HG03558 (cell line): ENCODE measurements at regions not wholly inside any gene's neighbourhood (a gene's known extent, or its start where the extent isn't known, plus 50 kb on each side); places are given as distances from the start of the nearest gene placed in this dataset.
"Not testable (repeated sequence)": the region's sequence is repeated elsewhere in the genome, so short reads cannot be mapped to it uniquely, and the experiment has no call there.

Source experiments
- ATAC-seq: cut with Tn5 transposase; IDR thresholded peaks from one replicate; pipeline ENCODE4 v1.9.1; 2021; ENCODE audit warnings: moderate number of reproducible peaks; ENCODE audit not compliant: unreplicated experiment; ENCODE audit errors: extremely low read depth

DNA sequence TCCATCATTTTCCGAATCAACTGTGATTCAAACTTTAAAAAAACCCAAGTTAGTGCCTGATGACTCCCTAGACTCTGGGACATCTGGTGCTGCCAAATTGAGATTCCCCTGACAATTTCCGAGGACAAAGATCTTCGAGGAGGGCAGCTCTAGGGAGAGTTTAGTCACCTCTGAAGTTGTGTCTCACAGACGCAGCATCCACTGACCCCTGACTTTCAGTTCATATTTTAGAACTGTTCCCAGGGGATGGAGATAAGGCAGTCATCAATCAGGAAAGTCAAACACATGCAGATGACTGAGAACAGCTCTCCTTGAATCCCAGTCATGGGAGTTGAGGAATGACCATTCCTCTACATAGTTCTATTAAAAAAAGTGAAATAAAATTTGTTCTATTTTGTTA lies 643.9 kb downstream of the TRIML1 start:
- no peak for ATAC-seq

DNA sequence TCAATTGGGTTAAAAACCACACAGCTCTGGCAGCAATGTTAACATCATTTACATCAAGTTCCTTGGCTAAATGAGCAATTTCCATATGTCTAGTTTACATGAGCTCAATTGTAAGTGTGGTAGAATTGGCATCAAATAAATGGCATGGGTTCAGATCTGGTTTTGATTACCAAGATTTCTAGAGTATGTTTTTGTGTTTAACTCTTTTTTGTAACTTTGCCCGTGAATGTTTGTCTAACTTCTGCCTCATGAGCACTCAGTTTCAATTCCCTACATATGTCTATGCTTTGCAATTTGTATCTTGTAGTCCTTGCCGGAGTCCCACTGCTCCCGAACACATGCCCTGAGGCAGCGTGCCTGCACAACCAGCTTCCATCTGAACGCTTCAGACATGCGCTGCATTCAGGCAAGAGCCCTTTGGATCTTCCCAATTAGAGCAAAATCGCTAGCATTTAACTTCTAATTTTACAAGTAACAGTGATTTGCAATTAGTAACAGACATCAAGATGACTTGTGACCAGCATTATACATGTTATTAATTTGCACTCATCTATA lies 644.4 kb downstream of the TRIML1 start:
- no peak for ATAC-seq

DNA sequence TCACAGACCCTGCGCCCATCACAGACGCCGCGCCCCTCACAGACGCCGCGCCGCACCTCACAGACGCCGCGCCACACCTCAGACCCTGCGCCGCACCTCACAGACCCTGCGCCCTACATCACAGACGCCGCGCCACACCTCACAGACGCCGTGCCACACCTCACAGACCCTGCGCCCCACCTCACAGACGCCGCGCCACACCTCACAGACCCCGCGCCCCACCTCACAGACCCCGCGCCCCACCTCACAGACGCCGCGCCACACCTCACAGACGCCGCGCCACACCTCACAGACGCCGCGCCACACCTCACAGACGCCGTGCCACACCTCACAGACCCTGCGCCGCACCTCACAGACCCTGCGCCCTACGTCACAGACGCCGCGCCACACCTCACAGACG lies 657.4 kb downstream of the TRIML1 start:
- not testable (repeated sequence) for ATAC-seq

DNA sequence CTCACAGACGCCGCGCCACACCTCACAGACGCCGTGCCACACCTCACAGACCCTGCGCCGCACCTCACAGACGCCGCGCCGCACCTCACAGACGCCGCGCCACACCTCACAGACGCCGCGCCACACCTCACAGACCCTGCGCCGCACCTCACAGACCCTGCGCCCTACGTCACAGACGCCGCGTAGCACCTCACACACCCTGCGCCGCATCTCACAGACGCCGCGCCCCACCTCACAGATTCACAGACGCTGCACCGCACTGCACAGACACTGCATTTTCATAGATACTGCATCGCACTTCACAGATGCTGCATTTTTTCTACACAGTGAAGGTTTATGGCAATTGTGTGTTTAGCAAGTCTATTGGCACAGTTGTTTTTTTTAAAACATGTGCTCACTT lies 657.8 kb downstream of the TRIML1 start:
- not testable (repeated sequence) for ATAC-seq

DNA sequence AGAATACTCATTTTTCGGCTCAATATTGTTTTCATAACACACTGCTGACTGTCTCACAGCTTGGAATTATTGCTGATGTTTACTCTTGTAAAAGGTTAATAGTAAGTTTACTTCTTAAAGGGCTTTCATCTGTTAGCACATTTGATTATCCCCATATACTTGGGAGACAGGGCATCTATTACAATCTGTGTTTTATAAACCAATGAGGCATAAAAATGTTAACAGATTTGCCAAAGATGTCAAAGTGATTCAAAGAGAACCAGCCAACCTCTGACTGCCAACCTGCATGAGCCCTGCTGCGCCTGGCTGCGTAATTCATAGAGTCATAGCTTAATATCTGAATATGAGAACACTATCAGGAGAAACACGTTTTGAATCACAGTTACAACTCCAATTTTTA lies 665.6 kb downstream of the TRIML1 start:
- ATAC-seq = no peak

DNA sequence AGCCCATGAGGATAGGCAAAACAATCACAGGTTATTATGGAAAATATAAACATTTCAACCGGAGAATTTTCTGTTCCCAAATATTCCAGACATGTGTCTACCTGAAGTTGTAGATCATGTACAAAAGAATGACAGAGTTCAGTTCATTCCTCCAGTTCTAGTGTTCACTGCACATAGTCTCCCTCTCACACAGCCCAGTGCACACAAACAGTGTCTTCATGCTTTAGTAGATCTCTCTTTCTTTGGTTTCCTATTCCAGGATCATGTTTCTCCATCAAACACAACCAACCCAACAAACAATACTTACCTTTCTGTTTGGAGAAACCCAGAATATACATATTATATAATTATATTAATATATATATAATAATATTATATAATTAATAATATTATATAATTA lies 671.9 kb downstream of the TRIML1 start:
- no peak for ATAC-seq

DNA sequence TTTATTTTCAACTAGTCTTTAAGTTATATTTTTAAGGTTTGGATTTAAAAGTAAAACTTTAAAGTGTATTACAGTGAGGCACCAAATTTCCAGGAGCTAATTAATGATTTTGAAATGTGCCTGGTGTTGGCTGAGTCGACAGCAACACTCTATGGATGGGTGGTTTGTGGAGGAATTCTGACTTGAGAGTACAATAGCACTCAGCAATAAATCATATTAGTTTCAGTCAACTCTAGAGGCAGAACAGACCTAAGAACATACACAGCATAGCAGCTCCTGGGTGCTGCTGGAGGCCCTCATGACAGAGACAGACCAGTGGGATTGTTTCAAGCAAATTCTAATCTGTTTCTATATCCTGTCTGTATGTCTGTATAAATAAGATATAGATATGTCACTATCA lies 673.4 kb downstream of the TRIML1 start:
- no peak for ATAC-seq

DNA sequence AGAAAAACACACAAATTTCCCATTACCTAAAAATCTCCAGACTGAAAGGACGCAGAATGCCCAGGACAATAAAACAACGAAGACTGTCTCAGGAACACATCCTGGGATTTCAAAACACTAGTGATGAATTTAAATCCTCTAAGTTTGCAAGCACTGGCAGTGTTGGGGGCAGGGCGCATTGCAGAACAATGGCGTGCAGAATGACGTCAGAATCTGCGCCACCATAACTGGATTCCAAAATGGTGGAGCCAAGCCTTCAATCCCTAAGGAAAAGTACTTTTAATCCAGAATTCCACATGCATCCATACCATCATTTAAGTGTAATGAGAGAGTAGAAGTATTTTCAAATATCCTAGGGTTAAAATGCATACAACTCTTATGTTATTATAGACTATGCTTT lies 679.1 kb downstream of the TRIML1 start:
- ATAC-seq = no peak

DNA sequence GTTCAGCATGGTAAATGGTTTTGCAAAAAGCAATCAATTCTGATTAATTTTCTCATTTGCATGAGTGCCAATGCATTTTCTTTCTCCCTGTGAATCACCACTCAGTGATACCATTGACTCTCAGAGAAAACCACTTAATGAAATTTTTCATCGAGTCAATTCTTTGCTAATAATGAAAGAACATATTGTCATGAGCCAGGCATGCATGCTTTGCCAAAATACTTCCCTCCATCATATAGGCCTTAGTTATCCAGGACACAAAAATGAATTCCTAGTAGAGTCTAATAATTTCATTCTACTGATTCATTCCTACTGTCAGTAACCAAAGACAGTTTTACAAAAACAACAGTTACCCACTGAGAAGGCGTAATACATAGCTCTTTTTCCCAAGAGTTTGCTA lies 680.0 kb downstream of the TRIML1 start:
- no peak for ATAC-seq

DNA sequence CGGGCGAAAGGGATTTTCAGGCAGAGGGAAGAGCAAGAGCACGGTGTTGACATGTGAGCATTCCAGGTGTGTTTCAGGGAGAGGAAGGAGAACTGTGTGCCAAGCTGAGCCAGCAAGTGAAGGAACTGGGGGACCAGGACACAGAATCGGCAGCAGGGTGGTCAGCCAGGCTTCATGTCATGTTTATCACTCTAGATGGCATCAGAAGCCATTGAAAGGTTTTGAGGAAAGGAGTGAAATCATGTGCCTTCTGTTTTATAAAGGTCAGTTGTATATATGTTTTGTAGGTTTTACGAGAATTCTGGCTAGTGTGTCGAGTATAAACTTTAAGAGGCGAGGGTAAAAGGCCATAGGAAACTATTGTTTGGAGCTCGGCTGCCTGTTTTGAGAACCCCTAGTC lies 682.3 kb downstream of the TRIML1 start:
- ATAC-seq = no peak

DNA sequence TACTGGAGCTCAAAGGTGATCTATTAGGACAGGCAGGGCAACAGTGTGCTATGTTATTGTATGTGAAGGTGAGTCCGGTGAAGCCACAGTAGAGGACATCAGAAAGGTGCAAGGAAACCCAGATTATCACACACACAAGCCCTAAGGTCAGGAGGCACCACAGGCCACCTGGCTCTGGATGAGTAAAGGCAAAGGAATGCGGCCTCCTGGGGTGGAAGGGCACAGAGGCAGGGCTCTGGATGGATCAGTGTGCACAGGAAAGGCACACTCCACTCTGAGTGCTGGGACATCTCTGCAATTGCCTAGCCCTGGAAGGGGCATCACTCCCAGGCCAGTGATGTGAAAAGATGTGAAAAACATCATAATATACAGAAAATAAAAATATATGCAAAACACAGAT lies 683.5 kb downstream of the TRIML1 start:
- ATAC-seq = no peak

DNA sequence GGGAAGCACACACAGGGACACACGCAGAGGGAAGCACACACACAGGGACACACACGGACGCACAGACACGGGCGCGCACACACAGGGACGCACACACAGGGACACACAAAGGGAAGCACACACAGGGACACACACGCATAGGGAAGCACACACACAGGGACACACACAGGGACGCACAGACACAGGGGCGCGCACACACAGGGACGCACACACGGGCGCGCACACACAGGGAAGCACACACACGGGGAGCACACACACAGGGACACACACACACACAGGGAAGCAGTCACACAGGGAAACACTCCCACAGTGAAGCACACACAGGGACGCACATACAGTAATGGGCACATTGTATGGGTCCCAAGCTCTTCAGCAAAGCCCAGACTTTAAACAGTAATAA lies 685.3 kb downstream of the TRIML1 start:
- ATAC-seq = no peak

DNA sequence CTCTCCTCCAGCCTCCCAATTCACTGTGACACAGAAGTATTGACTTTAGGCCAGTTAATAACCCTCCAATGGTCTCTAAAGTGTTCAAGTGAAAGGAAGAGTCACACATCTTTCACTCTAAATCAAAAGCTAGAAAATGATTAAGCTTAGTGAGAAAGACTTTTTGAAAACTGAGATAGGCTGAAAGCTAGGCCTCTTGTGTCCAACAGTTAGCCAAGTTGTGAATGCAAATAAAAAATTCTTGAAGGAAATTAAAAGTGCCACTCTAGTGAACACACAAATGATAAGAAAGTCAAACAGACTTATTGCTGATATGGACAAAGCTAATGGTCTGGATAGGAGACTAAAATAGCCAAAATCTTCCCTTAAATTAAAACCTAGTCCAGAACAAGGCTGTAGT lies 687.2 kb downstream of the TRIML1 start:
- no peak for ATAC-seq

DNA sequence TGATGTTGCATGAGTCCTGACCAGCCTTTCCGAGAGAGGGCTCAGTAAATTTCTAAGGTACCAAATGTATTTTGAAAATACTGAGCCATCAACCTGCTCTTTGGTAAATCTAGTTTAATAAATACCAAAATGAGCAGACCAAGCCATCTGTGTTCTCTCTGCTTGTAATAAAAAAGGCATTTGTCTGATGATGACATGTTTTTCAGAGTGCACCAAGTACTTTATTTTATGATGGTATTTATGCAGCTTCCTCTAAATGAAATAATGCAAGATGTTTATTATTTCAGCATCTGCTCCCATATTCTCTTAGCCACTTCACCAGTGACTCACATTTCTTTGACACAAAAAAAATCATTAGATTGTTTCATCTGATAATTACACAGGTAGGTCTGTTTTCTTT lies 700.5 kb downstream of the TRIML1 start:
- no peak for ATAC-seq

DNA sequence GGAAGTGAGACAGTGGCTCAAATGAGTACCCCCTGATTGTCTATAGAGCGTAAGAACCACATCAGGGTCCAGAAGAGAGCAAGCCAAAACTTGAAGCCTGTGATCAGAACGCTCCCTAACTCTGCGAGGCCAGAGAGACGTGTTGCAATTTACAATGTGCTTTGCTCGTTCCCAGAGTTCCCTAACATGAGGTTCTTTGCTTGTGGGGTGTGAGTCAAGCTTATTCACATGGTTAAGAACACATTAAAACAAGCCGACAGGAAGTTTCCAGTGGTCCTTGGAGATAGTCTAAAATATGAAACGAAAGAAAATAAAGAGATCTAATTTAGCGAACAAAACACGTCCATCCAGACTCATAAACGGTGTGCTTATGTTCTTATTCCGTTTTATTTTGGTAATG lies 702.3 kb downstream of the TRIML1 start:
- no peak for ATAC-seq

DNA sequence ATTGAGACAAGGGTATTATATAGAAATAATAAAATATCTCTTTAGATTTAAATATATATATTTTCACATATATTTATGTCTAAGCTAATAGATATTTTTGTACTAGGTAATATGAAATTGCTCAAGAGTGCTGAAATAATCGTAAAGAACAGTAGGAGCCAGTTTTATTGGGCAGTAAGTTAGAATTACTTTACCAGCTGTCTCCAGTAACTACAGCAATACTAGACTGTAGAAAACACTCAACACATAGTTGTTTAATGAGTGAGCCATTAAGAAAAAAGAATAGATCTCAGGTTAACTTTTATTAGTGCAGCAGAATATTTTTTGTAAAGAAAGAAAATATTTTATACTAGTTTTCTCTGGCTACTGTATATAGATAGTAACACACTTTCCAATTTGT lies 715.2 kb downstream of the TRIML1 start:
- no peak for ATAC-seq

DNA sequence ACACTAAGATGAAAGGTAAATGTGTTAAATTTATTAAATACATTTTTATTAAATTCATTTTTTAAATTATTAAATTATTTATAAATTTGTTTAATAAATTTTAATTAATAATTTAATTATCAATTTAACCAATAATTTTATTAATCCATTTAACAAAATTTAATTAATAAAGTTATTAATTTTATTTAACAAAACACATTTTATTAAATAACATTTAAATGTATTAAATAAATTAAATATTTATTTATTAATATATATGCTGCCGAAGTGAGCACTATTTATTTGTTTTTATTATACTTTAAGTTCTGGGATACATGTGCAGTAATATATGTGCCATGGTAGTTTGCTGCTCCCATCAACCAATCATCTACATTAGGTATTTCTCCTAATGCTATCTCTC lies 719.5 kb downstream of the TRIML1 start:
- ATAC-seq = no peak

DNA sequence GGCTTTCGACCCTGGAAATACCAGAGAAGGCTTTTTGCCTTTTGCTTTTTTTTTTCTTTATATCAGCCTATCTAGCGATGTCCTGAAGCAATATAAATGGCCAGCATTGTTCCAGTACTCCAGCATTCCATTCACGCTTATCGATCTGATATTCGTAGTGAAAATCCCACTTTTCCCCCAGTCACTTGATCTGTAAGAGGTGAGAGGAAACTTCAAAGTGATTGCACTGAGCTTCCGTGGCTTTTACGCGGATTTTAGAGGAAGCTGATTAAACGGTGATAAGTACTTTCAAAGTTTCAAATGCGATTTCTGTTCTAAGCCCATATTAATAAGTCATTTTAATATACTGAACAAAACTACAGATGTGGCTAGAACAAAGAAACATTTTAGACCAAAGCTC lies 725.5 kb downstream of the TRIML1 start:
- no peak for ATAC-seq

DNA sequence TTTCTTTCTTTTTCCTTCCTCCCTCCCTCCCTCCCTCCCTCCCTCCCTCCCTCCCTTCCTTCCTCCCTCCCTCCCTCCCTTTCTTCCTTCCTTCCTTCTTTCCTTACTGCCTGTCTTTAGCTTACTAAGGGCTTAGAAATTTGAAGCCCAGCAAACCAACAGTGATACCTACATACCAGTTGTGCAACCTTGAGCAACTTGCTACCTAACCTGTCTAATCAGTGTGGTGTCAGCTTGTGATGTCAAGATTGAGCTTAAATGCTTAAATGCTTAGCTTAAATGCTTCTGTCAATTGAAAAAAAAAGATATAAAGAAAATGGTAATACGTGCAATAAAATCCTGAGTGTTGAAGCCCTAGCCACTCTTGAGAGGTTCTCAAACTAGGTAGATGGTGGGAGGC lies 728.6 kb downstream of the TRIML1 start:
- no peak for ATAC-seq

DNA sequence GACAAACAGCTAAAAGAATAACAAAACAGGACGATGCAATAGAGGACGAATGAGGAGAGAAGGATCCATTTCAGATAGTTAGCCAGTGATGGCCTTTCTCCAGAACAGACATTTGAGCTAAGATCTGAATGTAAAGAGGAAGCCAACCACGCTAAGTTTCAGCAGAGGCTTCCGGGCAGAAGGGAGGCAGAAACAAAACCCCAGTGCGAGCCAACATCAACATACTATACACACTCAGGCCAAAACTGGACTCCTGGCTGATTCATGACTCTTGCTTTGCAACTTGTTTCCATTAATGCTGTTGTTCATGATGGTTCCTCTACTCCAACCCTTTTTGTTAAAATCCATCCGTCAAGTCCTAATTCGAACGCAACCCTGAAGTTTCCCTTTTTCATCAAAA lies 730.3 kb downstream of the TRIML1 start:
- no peak for ATAC-seq

DNA sequence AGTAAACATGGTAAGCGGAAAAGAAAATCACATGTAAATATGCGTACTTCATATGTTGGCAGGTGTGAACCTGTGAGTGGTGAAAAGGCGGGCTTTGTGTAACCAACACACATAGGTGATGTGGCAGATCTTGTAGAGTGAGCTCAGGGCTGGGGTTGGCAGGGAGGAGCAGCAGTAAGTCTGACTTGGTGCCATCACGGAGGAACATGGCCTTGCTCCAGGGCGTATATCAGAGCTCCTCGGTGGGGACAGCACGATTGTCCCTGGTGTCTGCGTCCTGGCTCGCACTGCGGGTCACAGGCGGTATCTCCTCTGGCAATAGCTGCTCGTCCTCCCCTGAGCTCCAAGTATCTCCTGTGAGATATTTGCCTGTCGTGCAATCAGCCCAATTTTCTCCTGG lies 733.6 kb downstream of the TRIML1 start:
- no peak for ATAC-seq

DNA sequence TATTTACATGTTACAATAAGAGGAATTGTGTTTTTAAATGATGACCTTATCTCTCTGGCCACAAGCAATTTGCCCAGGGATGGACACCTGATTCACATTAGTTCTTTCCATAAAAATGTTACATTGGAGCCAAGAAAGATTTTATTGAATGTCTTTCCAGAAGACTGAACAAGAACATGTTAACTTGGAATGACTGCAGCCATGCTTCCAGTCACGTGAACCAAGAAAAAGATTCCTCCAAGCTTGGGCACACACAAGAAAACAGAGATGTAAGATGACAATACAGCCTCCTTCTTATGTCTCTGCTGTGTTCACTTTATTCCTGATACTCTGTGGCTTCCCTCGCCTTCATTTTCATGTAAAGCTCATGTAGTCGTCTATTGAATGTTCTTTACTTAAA lies 737.6 kb downstream of the TRIML1 start:
- ATAC-seq = no peak

DNA sequence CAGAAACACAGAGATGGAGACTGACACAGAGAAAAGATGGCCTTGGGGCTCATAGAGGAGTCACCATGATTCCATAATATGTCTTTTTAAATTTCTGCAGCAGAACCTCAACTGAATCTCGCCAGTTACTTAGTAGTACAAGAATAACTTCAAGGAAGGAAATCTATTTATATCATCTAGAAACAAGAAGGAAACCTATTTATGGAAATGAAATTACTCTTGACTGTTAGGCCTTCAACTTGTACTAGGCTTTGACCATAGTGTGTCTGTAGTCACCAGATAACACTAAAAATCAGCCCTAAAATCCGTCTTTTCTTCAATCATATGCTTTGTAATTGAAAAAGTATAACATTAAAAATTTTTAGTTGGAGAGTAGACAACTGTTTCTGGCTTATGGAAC lies 740.4 kb downstream of the TRIML1 start:
- ATAC-seq = no peak
